K562 (cell line): ENCODE measurements at regions not wholly inside any gene's neighbourhood (a gene's known extent, or its start where the extent isn't known, plus 50 kb on each side); places are given as distances from the start of the nearest gene placed in this dataset.

Experiments used
- BHLHE40 ChIP-seq: IDR thresholded peaks from 2 replicates; pipeline ENCODE4 v1.6.1; 2011; ENCODE audit warnings: low read length, improper control_type of control experiment
- CEBPG ChIP-seq, 3 experiments: fragments of 200-800 bp in 1 of 3; sonication (Bioruptor generic) in 1 of 3; sonication (generic) in 1 of 3; formaldehyde crosslinking in 1 of 3; IDR thresholded peaks in 2 of 3; conservative IDR thresholded peaks in 1 of 3; 2 replicates each; pipeline versions ENCODE4 v1.6.1 to v1.8.0; 2016 to 2022; ENCODE audit warnings: missing compliant biosample characterization in 2 of 3, missing genetic modification characterization in 2 of 3, mild to moderate bottlenecking in 1 of 3, missing genetic modification reagents in 1 of 3
- E4F1 ChIP-seq: fragments of 250-450 bp; sonication (Bioruptor Pico); IDR thresholded peaks from 2 replicates; pipeline ENCODE4 v1.5.0; 2021; ENCODE audit warnings: mild to moderate bottlenecking, borderline replicate concordance
- HOMEZ ChIP-seq: fragments of 250-450 bp; sonication (Bioruptor Pico); IDR thresholded peaks from 2 replicates; pipeline ENCODE4 v1.4.0; 2020; ENCODE audit warnings: mild to moderate bottlenecking, moderate library complexity
- RHOXF2B ChIP-seq: fragments of 250-450 bp; sonication (Bioruptor Pico); conservative IDR thresholded peaks from 2 replicates; pipeline ENCODE4 v1.5.1; 2021
- SNIP1 ChIP-seq: fragments of 450-650 bp; IDR thresholded peaks from 2 replicates; pipeline ENCODE4 v1.7.1; 2017; ENCODE audit warnings: low read depth, mild to moderate bottlenecking
- SUPT5H ChIP-seq: fragments of 450-650 bp; IDR thresholded peaks from 2 replicates; pipeline ENCODE4 v1.6.1; 2016
- TCF7L2 ChIP-seq: fragments of 150-350 bp; IDR thresholded peaks from 2 replicates; pipeline ENCODE4 v1.6.1; 2016; ENCODE audit warnings: low read depth, mild to moderate bottlenecking, low read length, moderate library complexity
- ZC3H11A ChIP-seq: IDR thresholded peaks from 2 replicates; pipeline ENCODE4 v1.6.1; 2012; ENCODE audit warnings: low read depth, low read length, improper control_type of control experiment
- ZC3H4 ChIP-seq: sonication (generic); formaldehyde crosslinking; IDR thresholded peaks from 2 replicates; pipeline ENCODE4 v1.9.0; 2021; ENCODE audit warnings: missing genetic modification reagents, borderline replicate concordance
- ZNF253 ChIP-seq: fragments of 250-450 bp; sonication (Bioruptor Pico); conservative IDR thresholded peaks from 2 replicates; pipeline ENCODE4 v1.6.1; 2021; ENCODE audit warnings: mild to moderate bottlenecking
- ZNF316 ChIP-seq: fragments of 450-650 bp; IDR thresholded peaks from 2 replicates; pipeline ENCODE4 v1.6.1; 2016
- TF ChIP-seq, protein P1 (sequence below): fragments of 450-650 bp; IDR thresholded peaks from 2 replicates; pipeline ENCODE4 v1.6.1; 2018; ENCODE audit not compliant: partially characterized antibody
- TF ChIP-seq, protein P2 (sequence below), 2 experiments: fragments of 450-650 bp in 1 of 2; IDR thresholded peaks; 2 replicates each; pipeline ENCODE4 v1.6.1; 2011 to 2017; ENCODE audit warnings: low read depth in 2 of 2, antibody characterized with exemption in 1 of 2, borderline replicate concordance in 1 of 2, low read length in 1 of 2, mild to moderate bottlenecking in 1 of 2, mixed read lengths in 1 of 2; ENCODE audit not compliant: control insufficient read depth in 1 of 2

DNA sequence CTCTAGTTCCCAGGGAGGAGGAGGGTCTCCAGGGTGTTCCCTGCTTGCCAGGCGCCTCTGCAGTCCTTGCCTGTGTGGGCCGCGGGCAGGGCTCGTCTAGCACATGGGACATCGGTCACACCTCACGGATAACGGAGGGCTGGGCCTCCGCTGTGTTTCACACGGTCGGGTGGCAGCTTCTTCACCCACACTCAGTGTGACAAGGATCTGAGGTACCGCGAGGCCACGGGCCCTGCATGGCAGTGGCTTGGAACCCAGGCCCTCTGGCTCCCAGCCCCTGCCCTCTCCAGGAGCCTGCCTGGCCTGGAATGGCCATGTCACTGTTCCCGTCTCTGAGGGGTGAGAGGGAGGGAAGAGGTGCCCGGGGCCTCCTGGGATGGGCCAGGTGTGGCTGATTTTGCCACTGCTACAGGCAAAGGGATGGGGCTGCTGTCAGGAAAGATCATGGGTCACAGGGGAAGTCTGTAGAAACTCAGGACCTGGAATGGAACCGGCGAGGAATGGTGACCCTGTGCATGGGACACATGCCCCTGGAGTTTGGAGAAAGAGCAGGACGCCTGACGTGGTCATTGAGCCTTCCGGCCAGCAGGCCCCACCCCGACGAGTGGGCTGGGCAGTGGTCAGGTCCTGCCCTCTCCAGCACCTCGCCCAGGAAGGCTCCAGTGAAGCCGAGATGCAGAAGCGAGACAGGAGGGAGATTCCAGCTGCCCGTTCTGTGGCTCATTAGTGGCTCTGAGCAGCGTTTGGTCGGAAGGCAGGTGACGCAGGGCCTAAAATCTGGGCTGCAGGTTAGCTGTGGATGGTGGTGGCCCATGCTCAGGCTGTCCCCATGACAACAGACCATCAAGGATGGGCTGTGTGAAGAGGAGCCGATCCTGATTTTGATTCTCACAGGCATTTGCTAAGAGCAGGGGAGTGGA lies 76.5 kb upstream of the GSE1 start (continued):
- TF ChIP-seq, protein P1, sequence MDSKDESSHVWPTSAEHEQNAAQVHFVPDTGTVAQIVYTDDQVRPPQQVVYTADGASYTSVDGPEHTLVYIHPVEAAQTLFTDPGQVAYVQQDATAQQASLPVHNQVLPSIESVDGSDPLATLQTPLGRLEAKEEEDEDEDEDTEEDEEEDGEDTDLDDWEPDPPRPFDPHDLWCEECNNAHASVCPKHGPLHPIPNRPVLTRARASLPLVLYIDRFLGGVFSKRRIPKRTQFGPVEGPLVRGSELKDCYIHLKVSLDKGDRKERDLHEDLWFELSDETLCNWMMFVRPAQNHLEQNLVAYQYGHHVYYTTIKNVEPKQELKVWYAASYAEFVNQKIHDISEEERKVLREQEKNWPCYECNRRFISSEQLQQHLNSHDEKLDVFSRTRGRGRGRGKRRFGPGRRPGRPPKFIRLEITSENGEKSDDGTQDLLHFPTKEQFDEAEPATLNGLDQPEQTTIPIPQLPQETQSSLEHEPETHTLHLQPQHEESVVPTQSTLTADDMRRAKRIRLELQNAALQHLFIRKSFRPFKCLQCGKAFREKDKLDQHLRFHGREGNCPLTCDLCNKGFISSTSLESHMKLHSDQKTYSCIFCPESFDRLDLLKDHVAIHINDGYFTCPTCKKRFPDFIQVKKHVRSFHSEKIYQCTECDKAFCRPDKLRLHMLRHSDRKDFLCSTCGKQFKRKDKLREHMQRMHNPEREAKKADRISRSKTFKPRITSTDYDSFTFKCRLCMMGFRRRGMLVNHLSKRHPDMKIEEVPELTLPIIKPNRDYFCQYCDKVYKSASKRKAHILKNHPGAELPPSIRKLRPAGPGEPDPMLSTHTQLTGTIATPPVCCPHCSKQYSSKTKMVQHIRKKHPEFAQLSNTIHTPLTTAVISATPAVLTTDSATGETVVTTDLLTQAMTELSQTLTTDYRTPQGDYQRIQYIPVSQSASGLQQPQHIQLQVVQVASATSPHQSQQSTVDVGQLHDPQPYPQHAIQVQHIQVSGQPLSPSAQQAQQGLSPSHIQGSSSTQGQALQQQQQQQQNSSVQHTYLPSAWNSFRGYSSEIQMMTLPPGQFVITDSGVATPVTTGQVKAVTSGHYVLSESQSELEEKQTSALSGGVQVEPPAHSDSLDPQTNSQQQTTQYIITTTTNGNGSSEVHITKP, result no peak
- TF ChIP-seq ZC3H4 (CRISPR knock-in tag) (no peak), SNIP1 (no peak), TCF7L2 (no peak), E4F1 (CRISPR knock-in tag) (0 out of 2 replicates have a peak, but pooled peaks have one; percentile 8), HOMEZ (CRISPR knock-in tag) (0 out of 2 replicates have a peak, but pooled peaks have one; percentile 40), CEBPG (CRISPR knock-in tag; IDR thresholded peaks at IDR 0.05) (no peak), CEBPG (tag; conservative IDR thresholded peaks at IDR 0.05 in 1 of 2, IDR thresholded peaks at IDR 0.05 in 1 of 2) (no peak), SUPT5H (no peak), ZNF253 (no peak), RHOXF2B (CRISPR knock-in tag) (peak; percentile 78; the same call in 1 of the 2 replicates), BHLHE40 (no peak), ZC3H11A (no peak), ZNF316 (no peak)
- TF ChIP-seq, protein P2, sequence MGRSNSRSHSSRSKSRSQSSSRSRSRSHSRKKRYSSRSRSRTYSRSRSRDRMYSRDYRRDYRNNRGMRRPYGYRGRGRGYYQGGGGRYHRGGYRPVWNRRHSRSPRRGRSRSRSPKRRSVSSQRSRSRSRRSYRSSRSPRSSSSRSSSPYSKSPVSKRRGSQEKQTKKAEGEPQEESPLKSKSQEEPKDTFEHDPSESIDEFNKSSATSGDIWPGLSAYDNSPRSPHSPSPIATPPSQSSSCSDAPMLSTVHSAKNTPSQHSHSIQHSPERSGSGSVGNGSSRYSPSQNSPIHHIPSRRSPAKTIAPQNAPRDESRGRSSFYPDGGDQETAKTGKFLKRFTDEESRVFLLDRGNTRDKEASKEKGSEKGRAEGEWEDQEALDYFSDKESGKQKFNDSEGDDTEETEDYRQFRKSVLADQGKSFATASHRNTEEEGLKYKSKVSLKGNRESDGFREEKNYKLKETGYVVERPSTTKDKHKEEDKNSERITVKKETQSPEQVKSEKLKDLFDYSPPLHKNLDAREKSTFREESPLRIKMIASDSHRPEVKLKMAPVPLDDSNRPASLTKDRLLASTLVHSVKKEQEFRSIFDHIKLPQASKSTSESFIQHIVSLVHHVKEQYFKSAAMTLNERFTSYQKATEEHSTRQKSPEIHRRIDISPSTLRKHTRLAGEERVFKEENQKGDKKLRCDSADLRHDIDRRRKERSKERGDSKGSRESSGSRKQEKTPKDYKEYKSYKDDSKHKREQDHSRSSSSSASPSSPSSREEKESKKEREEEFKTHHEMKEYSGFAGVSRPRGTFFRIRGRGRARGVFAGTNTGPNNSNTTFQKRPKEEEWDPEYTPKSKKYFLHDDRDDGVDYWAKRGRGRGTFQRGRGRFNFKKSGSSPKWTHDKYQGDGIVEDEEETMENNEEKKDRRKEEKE (IDR thresholded peaks at IDR 0.05; ENCODE audit: borderline replicate concordance in 1 of 2, control insufficient read depth in 1 of 2, low read depth in 2 of 2, low read length in 1 of 2), result no peak
